ENCODE measurements at regions not wholly inside any gene's neighbourhood (a gene's known extent, or its start where the extent isn't known, plus 50 kb on each side); places are given as distances from the start of the nearest gene placed in this dataset.

DNA sequence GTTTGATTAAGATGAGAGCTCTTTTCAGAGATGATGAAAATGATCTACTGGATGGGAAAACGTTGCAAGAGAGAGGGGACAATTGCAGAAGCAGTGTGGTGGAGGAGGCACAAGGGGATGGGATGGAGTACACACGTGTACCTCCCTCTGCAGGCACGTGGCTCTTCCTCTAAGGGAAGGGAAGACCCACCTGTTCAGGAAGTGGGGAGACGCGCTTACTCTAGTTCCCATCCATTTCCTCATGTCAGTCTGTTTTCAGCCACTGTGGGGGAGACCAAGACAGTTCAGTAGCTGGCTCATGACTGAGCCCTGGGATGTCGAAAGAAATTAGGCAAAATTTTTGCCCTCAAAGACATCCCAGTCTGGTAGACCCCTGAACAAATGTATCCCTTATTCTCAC, 619.2 kb upstream of the CLINT1 start:
- ChIA-PET CTCF (no interaction called here), POLR2A (no interaction called here)
- H3K27me3 ChIP-seq (ENCODE audit: control insufficient read depth in 1 of 2, insufficient read depth in 2 of 2, low read length in 2 of 2), result no peaks in the 10 kb centered on the region
- H3K4me3 Mint-ChIP-seq, result no peak overlapping the region
- no peak for ATAC-seq (ENCODE audit: poor library complexity)
- H3K9me3 ChIP-seq (ENCODE audit: control insufficient read depth in 1 of 2, insufficient read depth in 1 of 2, low read length in 2 of 2), result peaks cover 0 to 3% of the 10 kb centered on the region in 2 experiments
- no peaks in the 10 kb centered on the region for H3K4me1 ChIP-seq (ENCODE audit: insufficient read depth, low read length)
- no peaks in the 10 kb centered on the region for H3K36me3 Mint-ChIP-seq (ENCODE audit: low read depth)
- H3K4me3 ChIP-seq (ENCODE audit: low read length), result no peak overlapping the region
- no peaks in the 10 kb centered on the region for H3K36me3 ChIP-seq (ENCODE audit: insufficient read depth, low read length)
- no peaks in the 10 kb centered on the region for H3K27me3 Mint-ChIP-seq
- H3K9me3 Mint-ChIP-seq, result no peaks in the 10 kb centered on the region
- H3K4me1 Mint-ChIP-seq (ENCODE audit: low read depth), result peaks cover 11% of the 10 kb centered on the region
- no peak for TF ChIP-seq CTCF (IDR thresholded peaks at IDR 0.05)
- no peak overlapping the region for H3K27ac ChIP-seq (ENCODE audit: low read depth in 1 of 2, low read length in 2 of 2)
- intact Hi-C loops (cut with DNase I, micrococcal nuclease), result no loop called here
- H3K27ac Mint-ChIP-seq, result no peak overlapping the region
- no peak for DNase-seq

DNA sequence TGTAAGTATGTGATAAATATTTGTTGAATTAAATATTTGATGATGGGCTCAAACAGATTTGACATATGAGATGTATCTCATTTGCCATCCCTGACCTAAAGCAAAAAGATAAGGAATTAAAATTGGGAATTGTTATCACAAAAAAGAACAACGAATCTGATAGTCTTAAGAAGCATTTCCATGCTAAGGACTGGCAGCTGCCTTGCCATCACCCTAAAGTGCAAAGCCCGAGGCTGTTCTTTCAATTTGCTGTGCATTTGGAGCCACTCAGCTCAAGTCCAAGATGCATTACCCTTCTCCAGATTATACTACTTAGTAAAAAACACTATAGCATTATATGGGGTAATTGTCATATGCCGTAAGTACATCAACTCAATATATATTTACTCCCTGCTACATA, 618.3 kb upstream of the CLINT1 start:
- intact Hi-C loops (cut with DNase I, micrococcal nuclease), result no loop called here
- Mint-ChIP-seq H3K27ac (no peak overlapping the region), H3K4me1 (ENCODE audit: low read depth) (peaks cover 11% of the 10 kb centered on the region), H3K36me3 (ENCODE audit: low read depth) (no peaks in the 10 kb centered on the region), H3K9me3 (no peaks in the 10 kb centered on the region), H3K4me3 (no peak overlapping the region), H3K27me3 (no peaks in the 10 kb centered on the region)
- Histone ChIP-seq H3K9me3 (ENCODE audit: control insufficient read depth in 1 of 2, insufficient read depth in 1 of 2, low read length in 2 of 2) (peaks cover 0 to 3% of the 10 kb centered on the region in 2 experiments), H3K27me3 (ENCODE audit: control insufficient read depth in 1 of 2, insufficient read depth in 2 of 2, low read length in 2 of 2) (no peaks in the 10 kb centered on the region), H3K4me3 (ENCODE audit: low read length) (no peak overlapping the region), H3K4me1 (ENCODE audit: insufficient read depth, low read length) (no peaks in the 10 kb centered on the region), H3K27ac (ENCODE audit: low read depth in 1 of 2, low read length in 2 of 2) (no peak overlapping the region), H3K36me3 (ENCODE audit: insufficient read depth, low read length) (no peaks in the 10 kb centered on the region)
- no peak for TF ChIP-seq CTCF (IDR thresholded peaks at IDR 0.05)
- ChIA-PET POLR2A (no interaction called here), CTCF (no interaction called here)
- ATAC-seq (ENCODE audit: poor library complexity) (no peak), DNase-seq (no peak)

GRCh38 chr5:158473016-158473635, 614.2 kb upstream of the CLINT1 start:
- Mint-ChIP-seq H3K27me3 (no peaks in the 10 kb centered on the region), H3K4me1 (ENCODE audit: low read depth) (peaks cover 5% of the 10 kb centered on the region)
- TF ChIP-seq CTCF (IDR thresholded peaks at IDR 0.05), result no peak

More at GRCh38 chr5:158473016-158473635, 614.2 kb upstream of the CLINT1 start:
- Histone ChIP-seq H3K4me1 (ENCODE audit: insufficient read depth, low read length) (no peaks in the 10 kb centered on the region), H3K36me3 (ENCODE audit: insufficient read depth, low read length) (no peaks in the 10 kb centered on the region), H3K9me3 (ENCODE audit: control insufficient read depth in 1 of 2, insufficient read depth in 1 of 2, low read length in 2 of 2) (no peaks in the 10 kb centered on the region), H3K27ac (ENCODE audit: low read depth in 1 of 2, low read length in 2 of 2) (no peak overlapping the region), H3K27me3 (ENCODE audit: control insufficient read depth in 1 of 2, insufficient read depth in 2 of 2, low read length in 2 of 2) (no peaks in the 10 kb centered on the region), H3K4me3 (ENCODE audit: low read length) (no peak overlapping the region)
- intact Hi-C loops (cut with DNase I, micrococcal nuclease), result no loop called here
- no peaks in the 10 kb centered on the region for H3K9me3 Mint-ChIP-seq
- no peak overlapping the region for H3K27ac Mint-ChIP-seq
- H3K4me3 Mint-ChIP-seq, result no peak overlapping the region
- H3K36me3 Mint-ChIP-seq (ENCODE audit: low read depth), result no peaks in the 10 kb centered on the region
- ChIA-PET POLR2A (no interaction called here), CTCF (no interaction called here)
- no peak for DNase-seq
- no peak for ATAC-seq (ENCODE audit: poor library complexity)

Data from CD4-positive, alpha-beta T cell (primary cell).